ENCODE measurements at regions not wholly inside any gene's neighbourhood (a gene's known extent, or its start where the extent isn't known, plus 50 kb on each side); places are given as distances from the start of the nearest gene placed in this dataset.
"Not testable (repeated sequence)": the region's sequence is repeated elsewhere in the genome, so short reads cannot be mapped to it uniquely, and the experiment has no call there.

GRCh38 chr2:75846683-75847190 lies 136.0 kb upstream of the GCFC2 start:
- H3K4me3 ChIP-seq (ENCODE audit: low read length) = no peak overlapping the region
- no peak for DNase-seq (ENCODE audit: low read depth)
- TF ChIP-seq CTCF (conservative IDR thresholded peaks at IDR 0.05; ENCODE audit: low read depth, low read length) = no peak

GRCh38 chr2:75844651-75845050 lies 133.9 kb upstream of the GCFC2 start:
- DNase-seq (ENCODE audit: low read depth) = peak; percentile 36
- no peak for TF ChIP-seq CTCF (conservative IDR thresholded peaks at IDR 0.05; ENCODE audit: low read depth, low read length)
- no peak overlapping the region for H3K4me3 ChIP-seq (ENCODE audit: low read length)

GRCh38 chr2:75834588-75834987 lies 123.9 kb upstream of the GCFC2 start:
- DNase-seq (ENCODE audit: low read depth); H3K4me3 ChIP-seq (ENCODE audit: low read length): not testable (repeated sequence)
- peak; percentile 18 for TF ChIP-seq CTCF (conservative IDR thresholded peaks at IDR 0.05; ENCODE audit: low read depth, low read length)

- no peak for TF ChIP-seq CTCF (conservative IDR thresholded peaks at IDR 0.05; ENCODE audit: low read depth, low read length)
- no peak for DNase-seq (ENCODE audit: low read depth)
- no peak overlapping the region for H3K4me3 ChIP-seq (ENCODE audit: low read length)
Observed at GRCh38 chr2:75833386-75833785, 122.7 kb upstream of the GCFC2 start.

GRCh38 chr2:75828826-75829225 lies 118.1 kb upstream of the GCFC2 start:
- no peak for TF ChIP-seq CTCF (conservative IDR thresholded peaks at IDR 0.05; ENCODE audit: low read depth, low read length)
- DNase-seq (ENCODE audit: low read depth) = no peak
- no peak overlapping the region for H3K4me3 ChIP-seq (ENCODE audit: low read length)

- H3K4me3 ChIP-seq (ENCODE audit: low read length); DNase-seq (ENCODE audit: low read depth): not testable (repeated sequence)
Observed at GRCh38 chr2:75823515-75823914, 112.8 kb upstream of the GCFC2 start.

- TF ChIP-seq CTCF (conservative IDR thresholded peaks at IDR 0.05; ENCODE audit: low read depth, low read length) = no peak
- DNase-seq (ENCODE audit: low read depth) = no peak
- H3K4me3 ChIP-seq (ENCODE audit: low read length) = no peak overlapping the region
Observed at GRCh38 chr2:75822336-75822735, 111.6 kb upstream of the GCFC2 start.

GRCh38 chr2:75820693-75821092 lies 110.0 kb upstream of the GCFC2 start:
- no peak overlapping the region for H3K4me3 ChIP-seq (ENCODE audit: low read length)
- no peak for DNase-seq (ENCODE audit: low read depth)
- TF ChIP-seq CTCF (conservative IDR thresholded peaks at IDR 0.05; ENCODE audit: low read depth, low read length) = no peak
